ENCODE measurements at regions not wholly inside any gene's neighbourhood (a gene's known extent, or its start where the extent isn't known, plus 50 kb on each side); places are given as distances from the start of the nearest gene placed in this dataset.

- intact Hi-C loops (cut with DNase I, micrococcal nuclease): no loop called here
- DNase-seq: no peak
- no peak for ATAC-seq
These were observed 352.6 kb upstream of the ZMIZ1 start for GRCh38 chr10:78716043-78716660.

DNA sequence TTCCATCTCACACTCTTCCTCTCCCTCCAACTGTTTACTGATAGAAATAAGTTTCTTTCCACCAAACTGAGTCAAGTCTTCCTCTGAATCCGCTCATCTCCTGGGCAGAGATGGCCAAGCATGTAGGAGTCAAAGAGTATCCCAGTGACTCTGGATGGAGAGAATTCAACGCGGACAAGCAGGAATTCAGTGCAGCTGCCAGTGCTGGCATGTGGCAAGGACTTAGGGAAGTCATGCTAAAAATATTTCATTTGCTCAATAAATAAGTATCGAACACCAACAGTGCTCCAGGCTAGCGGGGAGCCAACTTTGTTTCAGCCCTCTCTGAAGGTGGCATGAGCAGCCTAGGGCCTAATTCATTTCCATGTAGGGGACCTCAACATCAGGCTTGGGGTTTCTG, 351.6 kb upstream of the ZMIZ1 start:
- intact Hi-C loops (cut with DNase I, micrococcal nuclease): no loop called here
- ATAC-seq (no peak), DNase-seq (no peak)

GRCh38 chr10:78718032-78718572, 350.7 kb upstream of the ZMIZ1 start:
- DNase-seq: no peak
- ATAC-seq: no peak
- intact Hi-C loops (cut with DNase I, micrococcal nuclease): no loop called here

DNA sequence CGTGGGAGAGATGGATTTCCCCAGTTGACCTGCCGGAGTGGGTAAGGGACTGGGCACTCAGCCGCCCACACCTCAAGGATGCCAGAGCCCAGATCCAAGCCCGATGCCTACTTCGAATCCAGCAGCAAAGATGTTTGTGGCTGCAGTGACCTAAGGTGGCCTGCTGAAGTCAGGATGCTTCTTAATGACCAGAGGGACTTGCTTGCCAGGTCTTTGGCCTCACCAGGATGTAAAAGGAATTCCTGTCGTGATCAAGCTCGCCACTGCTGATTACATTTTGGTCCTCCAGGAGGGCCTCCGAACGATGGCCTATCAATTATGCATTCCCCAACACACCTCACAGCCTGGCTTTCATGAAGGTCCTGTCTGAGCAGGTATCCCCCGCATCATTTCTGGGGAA, 349.5 kb upstream of the ZMIZ1 start:
- no peak for DNase-seq
- no peak for ATAC-seq
- intact Hi-C loops (cut with DNase I, micrococcal nuclease): no loop called here

DNA sequence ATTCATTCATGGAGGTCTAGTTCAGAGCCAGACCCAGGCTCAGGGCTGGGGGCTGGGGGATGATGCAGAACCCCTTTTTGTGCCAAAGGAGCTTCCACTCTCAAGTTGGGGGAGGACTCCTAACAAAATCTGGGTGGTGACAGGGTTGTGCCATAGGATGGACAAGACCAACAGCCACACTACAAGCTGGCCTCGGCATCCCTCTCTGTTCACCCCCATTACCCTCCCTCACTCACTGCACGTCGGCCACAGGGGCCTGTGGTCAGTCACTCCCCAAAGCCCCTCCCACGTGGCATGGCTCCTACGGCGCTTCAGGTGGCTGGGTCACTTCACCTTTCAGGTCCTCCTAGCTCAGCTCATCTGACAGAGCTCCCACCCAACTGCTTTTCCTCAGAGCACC, 348.7 kb upstream of the ZMIZ1 start:
- ATAC-seq (no peak), DNase-seq (no peak)
- intact Hi-C loops (cut with DNase I, micrococcal nuclease): no loop called here

- no peak for ATAC-seq
- intact Hi-C loops (cut with DNase I, micrococcal nuclease): no loop called here
- DNase-seq: no peak
These were observed 347.5 kb upstream of the ZMIZ1 start for GRCh38 chr10:78721231-78721630.

- ATAC-seq (no peak), DNase-seq (no peak)
- intact Hi-C loops (cut with DNase I, micrococcal nuclease): no loop called here
These were observed 343.9 kb upstream of the ZMIZ1 start for GRCh38 chr10:78724846-78725245.

- intact Hi-C loops (cut with DNase I, micrococcal nuclease): no loop called here
- ATAC-seq: no peak
- no peak for DNase-seq
These were observed 342.6 kb upstream of the ZMIZ1 start for GRCh38 chr10:78726171-78726570.

DNA sequence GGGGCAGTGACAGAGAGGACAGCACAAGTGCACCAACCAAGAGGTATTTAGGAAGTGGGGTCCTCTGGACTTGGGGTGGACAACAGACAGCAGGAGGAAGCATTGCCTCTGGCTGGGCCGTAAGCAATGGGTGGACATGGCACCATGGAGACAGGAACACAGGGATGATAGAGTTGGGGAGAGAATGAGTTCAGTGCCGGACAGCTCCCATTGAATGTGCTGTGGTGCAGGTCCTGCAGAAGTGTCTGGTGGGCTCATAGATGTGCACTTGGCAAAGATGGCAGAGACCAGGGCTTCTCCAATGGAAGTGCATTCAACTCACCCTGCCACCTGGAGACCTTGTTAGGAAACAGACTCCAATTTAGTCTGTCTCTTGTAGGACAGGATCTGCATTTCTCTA, 341.5 kb upstream of the ZMIZ1 start:
- intact Hi-C loops (cut with DNase I, micrococcal nuclease): no loop called here
- ATAC-seq (no peak), DNase-seq (no peak)

GRCh38 chr10:78727728-78728127, 341.0 kb upstream of the ZMIZ1 start:
- no peak for DNase-seq
- intact Hi-C loops (cut with DNase I, micrococcal nuclease): no loop called here
- no peak for ATAC-seq

- intact Hi-C loops (cut with DNase I, micrococcal nuclease): no loop called here
- ATAC-seq: no peak
- no peak for DNase-seq
These were observed 340.6 kb upstream of the ZMIZ1 start for GRCh38 chr10:78728176-78728575.

- DNase-seq (no peak), ATAC-seq (no peak)
- intact Hi-C loops (cut with DNase I, micrococcal nuclease): no loop called here
These were observed 339.4 kb upstream of the ZMIZ1 start for GRCh38 chr10:78729366-78729765.

DNA sequence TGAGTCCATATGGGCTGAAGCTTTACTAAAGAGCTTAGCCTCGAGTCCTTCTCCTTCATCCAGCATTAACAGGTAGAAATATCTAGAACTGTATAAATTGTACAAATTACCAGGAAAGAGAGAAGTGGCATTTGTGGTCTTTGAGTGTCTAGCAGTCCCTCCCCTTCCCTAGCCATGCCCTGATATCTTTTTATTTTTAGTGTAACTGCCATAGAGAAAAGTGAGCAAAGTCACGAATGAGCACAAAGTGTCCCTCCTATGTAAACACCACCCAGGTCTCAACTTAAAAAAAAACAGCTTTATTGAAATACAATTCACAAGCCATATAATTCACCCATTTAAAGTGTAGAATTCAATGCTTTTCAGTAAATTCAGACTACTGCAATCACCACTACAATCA, 339.0 kb upstream of the ZMIZ1 start:
- no peak for ATAC-seq
- intact Hi-C loops (cut with DNase I, micrococcal nuclease): no loop called here
- no peak for DNase-seq

DNA sequence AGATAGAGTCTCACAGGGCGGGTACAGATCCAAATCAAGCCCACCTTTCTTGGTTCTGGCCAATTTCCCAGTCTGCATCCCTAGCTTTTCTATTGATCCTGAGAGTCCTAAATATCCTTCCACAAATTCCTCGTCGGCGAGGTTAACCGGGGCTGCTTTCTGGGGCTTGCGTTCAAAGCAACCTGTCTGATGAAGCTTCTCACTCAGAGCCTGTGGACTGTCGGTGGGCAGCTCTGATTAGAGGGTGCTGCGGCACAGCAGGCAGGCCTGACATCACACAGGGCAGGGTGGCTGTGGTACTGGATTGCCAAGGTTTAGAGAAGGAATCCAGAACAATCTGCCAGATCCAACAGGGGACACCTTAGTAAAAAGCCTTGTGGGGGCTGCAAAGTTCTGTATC, 338.0 kb upstream of the ZMIZ1 start:
- intact Hi-C loops (cut with DNase I, micrococcal nuclease): no loop called here

GRCh38 chr10:78731675-78732074, 337.1 kb upstream of the ZMIZ1 start:
- intact Hi-C loops (cut with DNase I, micrococcal nuclease): no loop called here
- no peak for DNase-seq
- ATAC-seq: no peak

More for the DNA sequence above, 338.0 kb upstream of the ZMIZ1 start:
- DNase-seq (no peak), ATAC-seq (no peak)

DNA sequence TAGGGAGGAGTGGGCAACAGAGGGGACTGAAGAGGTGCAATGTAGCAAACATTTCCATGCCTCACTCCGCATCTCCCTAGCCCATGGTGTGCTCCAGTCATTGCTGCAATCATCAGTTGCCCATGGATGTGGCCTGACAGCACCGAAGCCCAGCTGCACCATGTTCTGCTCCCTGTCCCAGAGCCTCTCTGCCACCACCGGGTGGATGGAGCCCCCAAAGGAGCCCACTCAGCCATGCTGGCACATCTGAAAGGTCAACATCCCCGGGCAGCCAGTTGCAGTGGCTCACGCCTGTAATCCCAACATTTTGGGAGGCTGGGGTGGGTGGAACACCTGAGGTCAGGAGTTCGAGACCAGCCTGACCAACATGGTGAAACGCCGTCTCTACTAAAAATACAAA, 336.4 kb upstream of the ZMIZ1 start:
- no peak for ATAC-seq
- intact Hi-C loops (cut with DNase I, micrococcal nuclease): no loop called here
- no peak for DNase-seq

GRCh38 chr10:78736926-78737630, 331.7 kb upstream of the ZMIZ1 start:
- DNase-seq (no peak), ATAC-seq (no peak)
- intact Hi-C loops (cut with DNase I, micrococcal nuclease): no loop called here

GRCh38 chr10:78737883-78738856, 330.6 kb upstream of the ZMIZ1 start:
- DNase-seq: no peak
- intact Hi-C loops (cut with DNase I, micrococcal nuclease): no loop called here
- no peak for ATAC-seq

DNA sequence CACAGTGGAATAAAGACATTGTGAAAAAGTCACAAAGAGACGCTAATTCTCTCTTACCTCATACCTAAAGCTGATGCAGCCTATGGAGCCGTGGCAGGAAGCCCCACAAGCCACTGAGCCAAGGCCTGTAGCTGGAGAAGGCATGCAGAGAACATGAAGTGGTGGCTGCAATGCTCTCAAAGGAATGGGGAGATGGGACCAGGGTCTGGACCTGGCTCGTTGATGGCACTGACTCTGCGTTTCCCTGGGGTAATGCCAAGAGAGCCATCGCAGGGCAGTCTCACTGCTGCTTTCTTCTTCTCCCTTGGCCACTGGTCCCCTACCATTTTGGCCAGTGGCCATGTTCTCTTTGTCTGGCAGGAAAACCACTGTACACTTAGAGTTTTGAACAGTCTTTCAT, 329.9 kb upstream of the ZMIZ1 start:
- ATAC-seq (no peak), DNase-seq (no peak)
- intact Hi-C loops (cut with DNase I, micrococcal nuclease): no loop called here
